ENCODE measurements at regions not wholly inside any gene's neighbourhood (a gene's known extent, or its start where the extent isn't known, plus 50 kb on each side); places are given as distances from the start of the nearest gene placed in this dataset.
"Not testable (repeated sequence)": the region's sequence is repeated elsewhere in the genome, so short reads cannot be mapped to it uniquely, and the experiment has no call there.

GRCh38 chr2:12881952-12882351 is 165.2 kb downstream of the TRIB2 start:
- no peak for DNase-seq

- DNase-seq = no peak
These were observed 165.7 kb downstream of the TRIB2 start for GRCh38 chr2:12882393-12882792.

- no peak for DNase-seq
These were observed 167.2 kb downstream of the TRIB2 start for GRCh38 chr2:12883906-12884305.

- DNase-seq = no peak
These were observed 168.1 kb downstream of the TRIB2 start for GRCh38 chr2:12884713-12885282.

- DNase-seq = no peak
These were observed 173.3 kb downstream of the TRIB2 start for GRCh38 chr2:12890066-12890465.

- DNase-seq = no peak
These were observed 173.8 kb downstream of the TRIB2 start for GRCh38 chr2:12890481-12890991.

- no peak for DNase-seq
These were observed 178.3 kb downstream of the TRIB2 start for GRCh38 chr2:12895017-12895416.

GRCh38 chr2:12896318-12896982 is 179.7 kb downstream of the TRIB2 start:
- no peak for DNase-seq

GRCh38 chr2:12897181-12897580 is 180.4 kb downstream of the TRIB2 start:
- no peak for DNase-seq

GRCh38 chr2:12903272-12903671 is 186.5 kb downstream of the TRIB2 start:
- no peak for DNase-seq

GRCh38 chr2:12910431-12910830 is 193.7 kb downstream of the TRIB2 start:
- no peak for DNase-seq

GRCh38 chr2:12915787-12916186 is 199.1 kb downstream of the TRIB2 start:
- no peak for DNase-seq

GRCh38 chr2:12918138-12918834 is 201.6 kb downstream of the TRIB2 start:
- no peak for DNase-seq

- DNase-seq = no peak
These were observed 202.2 kb downstream of the TRIB2 start for GRCh38 chr2:12918835-12919445.

- no peak for DNase-seq
These were observed 204.6 kb downstream of the TRIB2 start for GRCh38 chr2:12921321-12921720.

GRCh38 chr2:12923907-12924610 is 207.3 kb downstream of the TRIB2 start:
- no peak for DNase-seq

GRCh38 chr2:12926641-12927040 is 209.9 kb downstream of the TRIB2 start:
- not testable (repeated sequence) for DNase-seq

- DNase-seq = peak; percentile 29
These were observed 211.6 kb downstream of the TRIB2 start for GRCh38 chr2:12928197-12928774.

- no peak for DNase-seq
These were observed 212.2 kb downstream of the TRIB2 start for GRCh38 chr2:12928775-12929401.

- no peak for DNase-seq
These were observed 213.0 kb downstream of the TRIB2 start for GRCh38 chr2:12929758-12930157.

GRCh38 chr2:12930391-12930790 is 213.7 kb downstream of the TRIB2 start:
- no peak for DNase-seq

GRCh38 chr2:12931186-12931844 is 214.6 kb downstream of the TRIB2 start:
- no peak for DNase-seq
